CD14-positive monocyte (primary cell): ENCODE measurements at regions not wholly inside any gene's neighbourhood (a gene's known extent, or its start where the extent isn't known, plus 50 kb on each side); places are given as distances from the start of the nearest gene placed in this dataset.
A peak's percentile ranks its signal among the peaks of the same experiment; 100 is the strongest.

Experiments
- DNase-seq, 3 donors: peaks; one replicate each; pipeline ENCODE4 v3.0.0-alpha.2; 2011 to 2022
- H2AFZ ChIP-seq: 2 replicates; pipeline ENCODE4 v1.6.0; 2012; ENCODE audit warnings: mild to moderate bottlenecking, low read depth, low read length, inconsistent platforms; ENCODE audit not compliant: insufficient read depth, poor library complexity, severe bottlenecking
- H3K27ac ChIP-seq, 2 donors: 1 replicate in 1 of 2; 2 replicates in 1 of 2; pipeline ENCODE4 v1.5.1; 2012 to 2013; ENCODE audit warnings: low read length in 2 of 2, control low read depth in 1 of 2, inconsistent platforms in 1 of 2, low read depth in 1 of 2, mild to moderate bottlenecking in 1 of 2
- H3K27me3 ChIP-seq, 2 donors: one replicate each; pipeline versions ENCODE4 v1.6.0 to v1.6.1; 2011 to 2013; ENCODE audit warnings: low read length in 2 of 2; ENCODE audit not compliant: control insufficient read depth in 2 of 2, insufficient read depth in 2 of 2
- H3K36me3 ChIP-seq, 2 donors: replicated peaks in 1 of 2; 1 replicate in 1 of 2; 2 replicates in 1 of 2; pipeline versions ENCODE4 v1.5.1 to v1.6.1; 2012 to 2013; ENCODE audit warnings: low read length in 2 of 2, control low read depth in 1 of 2, inconsistent platforms in 1 of 2, mild to moderate bottlenecking in 1 of 2; ENCODE audit not compliant: insufficient read depth in 2 of 2, control insufficient read depth in 1 of 2
- H3K4me1 ChIP-seq, 2 donors: 1 replicate in 1 of 2; 2 replicates in 1 of 2; pipeline versions ENCODE4 v1.5.1 to v1.6.1; 2012 to 2013; ENCODE audit warnings: low read length in 2 of 2, control low read depth in 1 of 2, inconsistent platforms in 1 of 2, mild to moderate bottlenecking in 1 of 2, moderate library complexity in 1 of 2; ENCODE audit not compliant: insufficient read depth in 2 of 2, control insufficient read depth in 1 of 2
- H3K4me2 ChIP-seq: replicated peaks from 2 replicates; pipeline ENCODE3; 2012; ENCODE audit warnings: low read length, moderate library complexity, mild to moderate bottlenecking; ENCODE audit not compliant: poor library complexity, severe bottlenecking; ENCODE audit errors: extremely low read depth
- H3K4me3 ChIP-seq, 3 experiments: fragments of 200-600 bp in 1 of 3; sonication (generic) in 1 of 3; replicated peaks in 1 of 3; 1 replicate in 2 of 3; 2 replicates in 1 of 3; pipeline ENCODE4 v1.5.1; 2011 to 2013; ENCODE audit warnings: low read length in 3 of 3, mild to moderate bottlenecking in 3 of 3, control low read depth in 2 of 3, low read depth in 2 of 3, inconsistent platforms in 1 of 3, moderate library complexity in 1 of 3
- H3K79me2 ChIP-seq: 2 replicates; pipeline ENCODE4 v1.6.0; 2012; ENCODE audit warnings: mild to moderate bottlenecking, control low read depth, inconsistent platforms, low read length, moderate library complexity; ENCODE audit not compliant: insufficient read depth
- H3K9ac ChIP-seq: 2 replicates; pipeline ENCODE4 v1.6.0; 2017; ENCODE audit warnings: low read length, mild to moderate bottlenecking; ENCODE audit not compliant: insufficient read depth, poor library complexity, severe bottlenecking
- H3K9me3 ChIP-seq, 2 donors: replicated peaks in 1 of 2; 1 replicate in 1 of 2; 2 replicates in 1 of 2; pipeline versions ENCODE4 v1.5.1 to v1.6.1; 2012 to 2013; ENCODE audit warnings: low read length in 2 of 2, control low read depth in 1 of 2; ENCODE audit not compliant: control insufficient read depth in 1 of 2, insufficient read depth in 1 of 2
- H4K20me1 ChIP-seq: 2 replicates; pipeline ENCODE4 v1.6.0; 2012; ENCODE audit warnings: mild to moderate bottlenecking, low read length, control low read depth, moderate library complexity; ENCODE audit not compliant: insufficient read depth
- H3K27ac Mint-ChIP-seq, 7 donors: one replicate each; pipeline ENCODE4 v1.8.0; 2020; ENCODE audit warnings: mild to moderate bottlenecking in 7 of 7, mixed read lengths in 7 of 7, moderate library complexity in 6 of 7, inconsistent platforms in 2 of 7
- H3K27me3 Mint-ChIP-seq, 3 donors: one replicate each; pipeline ENCODE4 v1.8.0; 2021 to 2022; ENCODE audit warnings: low read depth in 3 of 3, mild to moderate bottlenecking in 3 of 3, mixed read lengths in 3 of 3, moderate library complexity in 3 of 3, inconsistent platforms in 1 of 3
- H3K36me3 Mint-ChIP-seq, 2 donors: one replicate each; pipeline ENCODE4 v1.8.0; 2020; ENCODE audit warnings: mixed read lengths in 2 of 2, inconsistent platforms in 1 of 2, mild to moderate bottlenecking in 1 of 2
- H3K4me1 Mint-ChIP-seq: one replicate; pipeline ENCODE4 v1.8.0; 2020; ENCODE audit warnings: mild to moderate bottlenecking, mixed read lengths
- H3K4me3 Mint-ChIP-seq, 2 donors: one replicate each; pipeline ENCODE4 v1.8.0; 2020; ENCODE audit warnings: mild to moderate bottlenecking in 2 of 2, mixed read lengths in 2 of 2, moderate library complexity in 1 of 2
- H3K9me3 Mint-ChIP-seq, 7 donors: one replicate each; pipeline ENCODE4 v1.8.0; 2020 to 2022; ENCODE audit warnings: mixed read lengths in 7 of 7, mild to moderate bottlenecking in 6 of 7, moderate library complexity in 6 of 7, inconsistent platforms in 2 of 7
- WGBS: methylation state at CpG from one replicate; pipeline ENCODE4 v1.1.5; 2013; ENCODE audit warnings: missing lambda C conversion rate; ENCODE audit not compliant: insufficient coverage; 5-methylcytosine and 5-hydroxymethylcytosine counted together
- intact Hi-C, 2 donors: fragments of 100-400 bp; cut with micrococcal nuclease; formaldehyde crosslinking; loops; one replicate each; pipeline versions ENCODE4 v1.15.0 to v1.15.1; 2023
- TF ChIP-seq, protein P1 (sequence below): fragments of 200-600 bp; IDR thresholded peaks from one replicate; pipeline ENCODE4 v1.8.0; 2022; ENCODE audit warnings: antibody characterized with exemption, mild to moderate bottlenecking

DNA sequence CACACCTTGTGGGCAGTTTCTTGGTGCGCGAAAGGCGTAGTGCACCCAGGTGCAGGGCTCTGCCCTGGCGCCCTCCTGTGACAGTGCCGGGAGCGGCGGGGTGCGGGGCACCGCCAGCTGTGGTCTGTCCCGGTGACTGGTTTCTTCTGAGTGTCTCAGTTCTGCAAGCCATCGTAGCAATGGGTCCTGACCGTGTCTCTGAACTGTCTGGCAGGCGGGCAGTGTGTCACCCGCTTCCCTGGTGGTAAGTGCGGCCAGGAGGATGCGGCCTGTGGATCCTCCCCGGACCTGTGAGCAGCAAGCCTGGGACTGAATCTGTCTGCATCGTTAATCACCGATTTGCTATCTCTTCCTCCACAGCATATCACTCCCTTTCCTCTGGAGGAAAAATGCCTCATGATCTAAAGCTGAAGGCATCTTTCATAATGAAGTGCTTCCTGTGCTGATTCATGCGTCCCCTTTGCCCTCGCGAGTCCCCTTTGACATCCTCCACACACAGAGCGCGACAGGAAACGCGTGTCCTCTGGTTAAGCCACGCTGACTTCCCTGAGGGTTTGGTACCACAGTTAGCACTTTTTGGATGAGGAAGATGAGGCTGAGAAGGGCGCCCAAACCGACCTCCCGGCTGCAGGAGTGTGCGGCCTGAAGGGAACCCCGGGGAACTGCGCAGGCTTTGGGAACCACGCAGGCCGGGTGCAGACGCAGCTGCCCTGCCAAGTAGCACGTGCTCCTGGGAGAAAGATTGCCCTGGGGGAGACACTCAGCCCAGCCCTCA, 416.0 kb upstream of the HS6ST1 start:
- H3K9ac ChIP-seq, result no peak overlapping the region
- intact Hi-C loops, result loop anchor here (10.0 kb wide), 2 partner anchors 220 to 570 kb away; no protein-coding TSS in a partner anchor
- Mint-ChIP-seq H3K4me3 (peak overlapping the region; percentile 50 to 87), H3K4me1 (peaks cover 47% of the 10 kb centered on the region), H3K36me3 (peaks cover 0 to 2% of the 10 kb centered on the region in 2 donors), H3K27ac (peak overlapping the region; percentile 65 to 92 (median 83)), H3K9me3 (peaks cover 0 to 2% (median 0%) of the 10 kb centered on the region in 7 donors), H3K27me3 (peaks cover 0 to 10% (median 4%) of the 10 kb centered on the region in 3 donors)
- DNase-seq, result peak; percentile 86 to 92 (median 88)
- WGBS, result 9% methylated on average over 34 of the region's 37 CpGs
- H3K79me2 ChIP-seq, result no peaks in the 10 kb centered on the region
- peak overlapping the region; percentile 39 to 67 for H3K27ac ChIP-seq
- peaks cover 45 to 52% of the 10 kb centered on the region in 2 donors for H3K4me1 ChIP-seq
- TF ChIP-seq, protein P1, sequence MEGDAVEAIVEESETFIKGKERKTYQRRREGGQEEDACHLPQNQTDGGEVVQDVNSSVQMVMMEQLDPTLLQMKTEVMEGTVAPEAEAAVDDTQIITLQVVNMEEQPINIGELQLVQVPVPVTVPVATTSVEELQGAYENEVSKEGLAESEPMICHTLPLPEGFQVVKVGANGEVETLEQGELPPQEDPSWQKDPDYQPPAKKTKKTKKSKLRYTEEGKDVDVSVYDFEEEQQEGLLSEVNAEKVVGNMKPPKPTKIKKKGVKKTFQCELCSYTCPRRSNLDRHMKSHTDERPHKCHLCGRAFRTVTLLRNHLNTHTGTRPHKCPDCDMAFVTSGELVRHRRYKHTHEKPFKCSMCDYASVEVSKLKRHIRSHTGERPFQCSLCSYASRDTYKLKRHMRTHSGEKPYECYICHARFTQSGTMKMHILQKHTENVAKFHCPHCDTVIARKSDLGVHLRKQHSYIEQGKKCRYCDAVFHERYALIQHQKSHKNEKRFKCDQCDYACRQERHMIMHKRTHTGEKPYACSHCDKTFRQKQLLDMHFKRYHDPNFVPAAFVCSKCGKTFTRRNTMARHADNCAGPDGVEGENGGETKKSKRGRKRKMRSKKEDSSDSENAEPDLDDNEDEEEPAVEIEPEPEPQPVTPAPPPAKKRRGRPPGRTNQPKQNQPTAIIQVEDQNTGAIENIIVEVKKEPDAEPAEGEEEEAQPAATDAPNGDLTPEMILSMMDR, result no peak
- H3K4me3 ChIP-seq, result peak overlapping the region in 1 of 3 experiments; percentile 35
- H3K4me2 ChIP-seq, result peak overlapping the region; percentile 57
- no peaks in the 10 kb centered on the region for H4K20me1 ChIP-seq
- H3K27me3 ChIP-seq, result no peaks in the 10 kb centered on the region
- H3K36me3 ChIP-seq, result no peaks in the 10 kb centered on the region
- H3K9me3 ChIP-seq, result no peaks in the 10 kb centered on the region
- peak overlapping the region; percentile 15 for H2AFZ ChIP-seq

DNA sequence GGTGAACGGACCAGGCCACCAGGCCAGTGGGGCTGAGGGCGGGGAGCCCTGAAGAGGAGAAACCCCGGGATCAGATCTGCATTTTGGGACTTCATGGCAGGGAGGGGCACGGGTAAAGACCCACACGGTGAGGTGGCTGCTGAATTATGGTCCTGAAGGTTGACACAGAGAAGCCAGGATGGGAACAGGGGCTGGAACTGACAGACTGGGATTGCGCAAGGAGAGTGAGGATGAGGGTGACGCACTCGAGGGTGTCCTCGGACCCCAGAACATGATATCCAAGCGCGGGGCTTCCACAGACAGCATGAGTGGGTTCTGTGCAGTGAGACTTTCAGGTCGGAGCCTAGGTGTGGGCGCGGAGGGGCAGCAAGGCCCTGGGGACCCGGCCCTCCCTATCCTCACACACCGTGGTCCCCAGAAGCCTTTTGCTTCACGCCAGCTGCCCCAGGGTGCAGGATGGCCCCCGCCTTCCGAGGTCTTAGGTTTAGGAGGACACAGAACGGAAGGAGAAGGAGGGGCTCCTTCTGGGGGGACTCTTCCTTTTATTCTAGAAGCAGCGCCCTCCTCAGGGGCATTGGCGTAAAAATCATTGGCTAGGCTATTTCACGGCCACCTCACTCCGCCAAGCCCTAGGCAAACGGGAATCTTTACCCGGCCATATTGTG, 416.8 kb upstream of the HS6ST1 start:
- intact Hi-C loops, result loop anchor here (10.0 kb wide), 2 partner anchors 221 to 571 kb away; no protein-coding TSS in a partner anchor

More for the DNA sequence above, 416.8 kb upstream of the HS6ST1 start:
- DNase-seq, result peak in 1 of 3 donors; percentile 18
- Mint-ChIP-seq H3K27me3 (peaks cover 0 to 10% (median 3%) of the 10 kb centered on the region in 3 donors), H3K4me1 (peaks cover 47% of the 10 kb centered on the region), H3K36me3 (peaks cover 0 to 2% of the 10 kb centered on the region in 2 donors), H3K27ac (peak overlapping the region in 5 of 7 donors; percentile 65 to 92 (median 80)), H3K9me3 (peaks cover 0 to 2% (median 0%) of the 10 kb centered on the region in 7 donors), H3K4me3 (peak overlapping the region in 1 of 2 donors; percentile 87)
- Histone ChIP-seq H3K79me2 (no peaks in the 10 kb centered on the region), H3K4me2 (peak overlapping the region; percentile 57), H3K9me3 (no peaks in the 10 kb centered on the region), H3K4me1 (peaks cover 45 to 52% of the 10 kb centered on the region in 2 donors), H3K4me3 (peak overlapping the region in 1 of 3 experiments; percentile 35), H2AFZ (peak overlapping the region; percentile 15), H3K27ac (peak overlapping the region; percentile 39 to 67), H4K20me1 (no peaks in the 10 kb centered on the region), H3K9ac (no peak overlapping the region), H3K36me3 (no peaks in the 10 kb centered on the region), H3K27me3 (no peaks in the 10 kb centered on the region)
- WGBS, result 67% methylated on average over 22 of the region's 26 CpGs
- TF ChIP-seq, protein P1, result no peak
